ENCODE measurements at regions not wholly inside any gene's neighbourhood (a gene's known extent, or its start where the extent isn't known, plus 50 kb on each side); places are given as distances from the start of the nearest gene placed in this dataset.

DNA sequence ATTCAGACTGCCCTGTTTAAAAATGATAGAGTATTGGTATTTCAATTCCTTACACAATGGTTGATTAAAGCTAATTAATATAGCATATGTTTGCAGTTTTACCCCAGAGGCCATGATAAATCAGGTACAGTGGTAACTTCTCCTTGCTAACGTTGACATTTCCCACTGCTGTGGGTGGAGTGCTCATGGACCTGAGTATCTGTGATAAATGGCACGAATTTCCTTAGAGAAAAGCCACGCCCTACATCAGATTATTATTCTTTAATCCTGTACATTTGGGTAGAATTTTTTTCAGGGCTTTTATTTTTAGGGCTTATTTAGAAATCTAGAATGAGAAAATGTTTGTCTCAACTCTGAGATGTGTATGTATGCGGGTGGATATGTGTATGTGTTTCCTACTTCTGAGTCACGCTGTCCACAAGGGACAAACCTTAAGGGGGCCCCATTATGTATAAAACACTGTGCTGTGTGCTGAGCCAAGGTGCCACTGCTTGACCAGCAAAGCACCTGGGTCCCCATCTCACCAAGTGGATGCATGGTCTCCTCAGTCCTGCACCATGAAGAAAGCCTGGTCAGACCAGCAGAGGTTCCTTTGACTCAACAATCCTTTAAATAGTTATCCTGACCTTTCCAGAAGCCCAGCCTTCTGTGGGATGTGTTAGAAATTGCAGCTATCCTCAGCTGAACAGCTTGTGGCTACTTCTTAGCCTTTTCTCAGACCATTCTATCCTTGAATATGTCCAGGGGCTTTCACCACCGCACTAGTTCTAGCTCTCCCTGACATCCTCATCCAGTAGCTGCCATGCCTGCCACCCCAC, 57.9 kb upstream of the STK38L start:
- no peaks in the 10 kb centered on the region for H3K9me3 Mint-ChIP-seq (ENCODE audit: unreplicated experiment)
- POLR2A ChIA-PET = interaction anchor here (0.6 kb wide), 2 partner anchors 29 to 54 kb away, joined by 3 read pairs; no protein-coding TSS in a partner anchor
- intact Hi-C loops (cut with micrococcal nuclease) = no loop called here
- TF ChIP-seq CTCF (IDR thresholded peaks at IDR 0.05; ENCODE audit: unreplicated experiment) = no peak
- H3K27ac Mint-ChIP-seq (ENCODE audit: low read depth, unreplicated experiment) = no peak overlapping the region
- no TSS peak for BruUV-seq (replicated peaks)
- CTCF ChIA-PET = no interaction called here
- H3K27me3 Mint-ChIP-seq (ENCODE audit: insufficient read depth, unreplicated experiment) = no peaks in the 10 kb centered on the region
- no peaks in the 10 kb centered on the region for H3K4me1 Mint-ChIP-seq (ENCODE audit: insufficient read depth, unreplicated experiment)
- no peak for DNase-seq (ENCODE audit: unreplicated experiment)
- no peaks in the 10 kb centered on the region for H3K36me3 Mint-ChIP-seq (ENCODE audit: insufficient read depth, unreplicated experiment)
- no peak overlapping the region for H3K4me3 Mint-ChIP-seq (ENCODE audit: unreplicated experiment)

DNA sequence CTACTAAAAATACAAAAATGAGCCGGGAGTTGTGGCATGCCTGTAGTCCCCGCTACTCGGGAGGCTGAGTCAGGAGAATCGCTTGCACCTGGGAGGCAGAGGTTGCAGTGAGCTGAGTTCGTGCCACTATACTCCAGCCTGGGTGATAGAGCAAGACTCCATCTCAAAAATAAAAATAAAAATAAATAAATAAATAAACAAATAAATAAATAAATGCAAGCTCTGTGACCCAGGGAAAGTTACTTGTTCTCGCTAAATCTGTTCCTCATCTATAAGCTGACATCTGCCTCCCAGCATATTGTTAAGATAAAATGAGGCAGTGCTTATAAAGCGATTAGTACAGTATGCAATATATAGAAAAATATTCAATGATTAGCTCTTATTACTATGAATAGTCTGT, 56.4 kb upstream of the STK38L start:
- no peaks in the 10 kb centered on the region for H3K4me1 Mint-ChIP-seq (ENCODE audit: insufficient read depth, unreplicated experiment)
- H3K4me3 Mint-ChIP-seq (ENCODE audit: unreplicated experiment) = no peak overlapping the region
- no peak for TF ChIP-seq CTCF (IDR thresholded peaks at IDR 0.05; ENCODE audit: unreplicated experiment)
- intact Hi-C loops (cut with micrococcal nuclease) = no loop called here
- DNase-seq (ENCODE audit: unreplicated experiment) = no peak
- no peaks in the 10 kb centered on the region for H3K27me3 Mint-ChIP-seq (ENCODE audit: insufficient read depth, unreplicated experiment)
- no peaks in the 10 kb centered on the region for H3K9me3 Mint-ChIP-seq (ENCODE audit: unreplicated experiment)
- CTCF ChIA-PET = interaction anchor here (0.8 kb wide), 1 partner anchor 16 kb away, joined by 3 read pairs; no protein-coding TSS in a partner anchor
- H3K36me3 Mint-ChIP-seq (ENCODE audit: insufficient read depth, unreplicated experiment) = no peaks in the 10 kb centered on the region
- no TSS peak for BruUV-seq (replicated peaks)
- no peak overlapping the region for H3K27ac Mint-ChIP-seq (ENCODE audit: low read depth, unreplicated experiment)
- POLR2A ChIA-PET = interaction anchor here (0.7 to 2.1 kb wide), 3 partner anchors 7 to 74 kb away, joined by 3 to 7 read pairs (median 5); partner anchors contain the start of gene STK38L

DNA sequence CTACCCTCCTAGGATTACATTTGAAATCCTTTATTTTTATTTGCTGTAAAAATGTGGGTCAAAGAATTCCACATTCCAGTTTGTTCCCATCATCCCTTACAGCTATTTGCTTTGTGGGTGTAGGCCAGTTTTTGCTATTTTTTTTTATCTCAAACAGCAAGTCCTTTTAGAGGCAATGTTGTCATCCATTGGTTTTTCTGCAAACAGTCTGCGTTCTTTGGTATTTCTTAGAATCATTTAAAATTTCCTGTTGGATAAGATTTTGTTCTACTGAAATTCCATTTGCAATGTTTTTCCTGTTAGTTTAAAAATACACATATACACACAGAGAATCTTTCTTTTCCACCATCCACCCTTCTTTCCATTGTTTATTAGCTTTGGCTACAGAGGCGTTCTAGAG, 53.3 kb upstream of the STK38L start:
- ChIA-PET CTCF (no interaction called here), POLR2A (interaction anchor here (0.6 kb wide), 1 partner anchor 122 kb away, joined by 3 read pairs; no protein-coding TSS in a partner anchor)
- no peak for TF ChIP-seq CTCF (IDR thresholded peaks at IDR 0.05; ENCODE audit: unreplicated experiment)
- BruUV-seq (replicated peaks) = no TSS peak
- no peak overlapping the region for H3K4me3 Mint-ChIP-seq (ENCODE audit: unreplicated experiment)
- H3K9me3 Mint-ChIP-seq (ENCODE audit: unreplicated experiment) = no peaks in the 10 kb centered on the region
- no peaks in the 10 kb centered on the region for H3K27me3 Mint-ChIP-seq (ENCODE audit: insufficient read depth, unreplicated experiment)
- H3K4me1 Mint-ChIP-seq (ENCODE audit: insufficient read depth, unreplicated experiment) = no peaks in the 10 kb centered on the region
- intact Hi-C loops (cut with micrococcal nuclease) = no loop called here
- H3K27ac Mint-ChIP-seq (ENCODE audit: low read depth, unreplicated experiment) = no peak overlapping the region
- no peak for DNase-seq (ENCODE audit: unreplicated experiment)
- H3K36me3 Mint-ChIP-seq (ENCODE audit: insufficient read depth, unreplicated experiment) = no peaks in the 10 kb centered on the region

- no peaks in the 10 kb centered on the region for H3K9me3 Mint-ChIP-seq (ENCODE audit: unreplicated experiment)
- no peaks in the 10 kb centered on the region for H3K27me3 Mint-ChIP-seq (ENCODE audit: insufficient read depth, unreplicated experiment)
- no peaks in the 10 kb centered on the region for H3K4me1 Mint-ChIP-seq (ENCODE audit: insufficient read depth, unreplicated experiment)
- no TSS peak for BruUV-seq (replicated peaks)
- no peak for TF ChIP-seq CTCF (IDR thresholded peaks at IDR 0.05; ENCODE audit: unreplicated experiment)
- no peak overlapping the region for H3K27ac Mint-ChIP-seq (ENCODE audit: low read depth, unreplicated experiment)
- DNase-seq (ENCODE audit: unreplicated experiment) = no peak
- intact Hi-C loops (cut with micrococcal nuclease) = no loop called here
- no peak overlapping the region for H3K4me3 Mint-ChIP-seq (ENCODE audit: unreplicated experiment)
- no peaks in the 10 kb centered on the region for H3K36me3 Mint-ChIP-seq (ENCODE audit: insufficient read depth, unreplicated experiment)
- CTCF ChIA-PET = no interaction called here
- POLR2A ChIA-PET = no interaction called here
Measured at GRCh38 chr12:27191531-27191930, 52.6 kb upstream of the STK38L start.

Data from MCF 10A (cell line).